DOHH2 (cell line): ENCODE measurements at regions not wholly inside any gene's neighbourhood (a gene's known extent, or its start where the extent isn't known, plus 50 kb on each side); places are given as distances from the start of the nearest gene placed in this dataset.

Source experiments
- CTCF ChIP-seq: fragments of 200-600 bp; sonication (generic); IDR thresholded peaks from one replicate; pipeline ENCODE4 v1.5.1; 2014; ENCODE audit warnings: antibody characterized with exemption, mild to moderate bottlenecking, low read depth, low read length; ENCODE audit not compliant: poor library complexity, severe bottlenecking
- EZH2phosphoT487 ChIP-seq: fragments of 200-600 bp; sonication (generic); IDR thresholded peaks from 2 replicates; pipeline ENCODE4 v1.6.1; 2017; ENCODE audit warnings: borderline replicate concordance, mild to moderate bottlenecking, antibody characterized with exemption, low read length, moderate library complexity, mixed read lengths

GRCh38 chr4:153114771-153115321, 89.4 kb upstream of the TRIM2 start:
- TF ChIP-seq CTCF (no peak), EZH2phosphoT487 (no peak)
